IMR-90 (cell line): ENCODE measurements at regions not wholly inside any gene's neighbourhood (a gene's known extent, or its start where the extent isn't known, plus 50 kb on each side); places are given as distances from the start of the nearest gene placed in this dataset.

Source experiments
- ATAC-seq: fragments of 200-7000 bp; cut with Tn5 transposase; 2 replicates; pipeline ENCODE4 v1.9.1; 2020; ENCODE audit warnings: low read depth, mild to moderate bottlenecking, moderate library complexity
- BruUV-seq: library from RNA; stranded (reverse); fragments of 400-500 nt; replicated peaks from 2 replicates; lab custom pipeline; 2021; lab: Mats Ljungman, UMichigan
- CTCF ChIA-PET: fragments of 300-600 bp; formaldehyde crosslinking; extraction: SDS; loops from one replicate; lab custom pipeline; 2021; ENCODE audit warnings: antibody characterized with exemption; lab: Yijun Ruan, JAX
- POLR2A ChIA-PET: fragments of 300-600 bp; sonication (Branson Sonifier 250); formaldehyde crosslinking; loops from one replicate; lab custom pipeline; 2022; ENCODE audit warnings: antibody characterized with exemption; ENCODE audit not compliant: unreplicated experiment; lab: Charles Lee
- DNase-seq: peaks from one replicate; pipeline ENCODE4 v3.0.0; 2013
- H2AFZ ChIP-seq: replicated peaks from 2 replicates; pipeline ENCODE3; 2013; ENCODE audit warnings: low read length, mild to moderate bottlenecking; ENCODE audit not compliant: poor library complexity
- H2AK5ac ChIP-seq: 2 replicates; pipeline ENCODE4 v1.6.1; 2013; ENCODE audit warnings: low read depth, low read length, inconsistent platforms
- H2AK9ac ChIP-seq: replicated peaks from 2 replicates; pipeline ENCODE3; 2013; ENCODE audit warnings: mild to moderate bottlenecking, low read depth, low read length, moderate library complexity; ENCODE audit not compliant: poor library complexity
- H2BK120ac ChIP-seq: 2 replicates; pipeline ENCODE4 v1.6.1; 2013; ENCODE audit warnings: low read depth, low read length, inconsistent platforms
- H2BK15ac ChIP-seq: 3 replicates; pipeline ENCODE4 v1.6.1; 2013; ENCODE audit warnings: low read depth, low read length, inconsistent platforms
- H2BK20ac ChIP-seq: 2 replicates; pipeline ENCODE4 v1.6.1; 2013; ENCODE audit warnings: low read depth, mild to moderate bottlenecking, inconsistent platforms, low read length, moderate library complexity
- H2BK5ac ChIP-seq: 2 replicates; pipeline ENCODE4 v1.6.1; 2013; ENCODE audit warnings: mild to moderate bottlenecking, low read depth, low read length, inconsistent platforms; ENCODE audit not compliant: poor library complexity, severe bottlenecking
- H3K14ac ChIP-seq: replicated peaks from 2 replicates; pipeline ENCODE4 v1.6.1; 2013; ENCODE audit warnings: low read depth, low read length, inconsistent platforms
- H3K18ac ChIP-seq: 2 replicates; pipeline ENCODE4 v1.6.1; 2013; ENCODE audit warnings: low read depth, low read length, control low read depth
- H3K23ac ChIP-seq: 2 replicates; pipeline ENCODE4 v1.6.1; 2013; ENCODE audit warnings: low read depth, low read length, inconsistent platforms
- H3K27ac ChIP-seq: 2 replicates; pipeline ENCODE4 v1.5.1; 2013; ENCODE audit warnings: mild to moderate bottlenecking, control low read depth, low read length; ENCODE audit not compliant: insufficient read depth
- H3K27me3 ChIP-seq: 2 replicates; pipeline ENCODE4 v1.6.1; 2013; ENCODE audit warnings: low read length; ENCODE audit not compliant: control insufficient read depth, insufficient read depth
- H3K36me3 ChIP-seq: 2 replicates; pipeline ENCODE4 v1.6.1; 2013; ENCODE audit warnings: low read length, mixed read lengths; ENCODE audit not compliant: control insufficient read depth, insufficient read depth
- H3K4ac ChIP-seq: 2 replicates; pipeline ENCODE4 v1.6.1; 2013; ENCODE audit warnings: low read depth, low read length, inconsistent platforms
- H3K4me1 ChIP-seq: 2 replicates; pipeline ENCODE4 v1.6.1; 2013; ENCODE audit warnings: low read length, mixed read lengths; ENCODE audit not compliant: control insufficient read depth, insufficient read depth
- H3K4me2 ChIP-seq: 2 replicates; pipeline ENCODE4 v1.6.1; 2013; ENCODE audit warnings: low read depth, mild to moderate bottlenecking, control low read depth, low read length, moderate library complexity
- H3K4me3 ChIP-seq: 2 replicates; pipeline ENCODE4 v1.5.1; 2013; ENCODE audit warnings: low read depth, mild to moderate bottlenecking, control low read depth, low read length, moderate library complexity; ENCODE audit not compliant: insufficient read depth
- H3K56ac ChIP-seq: 2 replicates; pipeline ENCODE4 v1.6.1; 2013; ENCODE audit warnings: low read length, inconsistent platforms; ENCODE audit not compliant: insufficient read depth; ENCODE audit errors: extremely low read depth
- H3K79me1 ChIP-seq, 2 experiments: 2 replicates each; pipeline ENCODE4 v1.6.1; 2013; ENCODE audit warnings: low read length in 2 of 2, inconsistent platforms in 1 of 2, low read depth in 1 of 2
- H3K9ac ChIP-seq: 2 replicates; pipeline ENCODE4 v1.6.1; 2013; ENCODE audit warnings: low read depth, low read length, control low read depth
- H3K9me1 ChIP-seq: 2 replicates; pipeline ENCODE4 v1.6.1; 2013; ENCODE audit warnings: low read length, inconsistent platforms; ENCODE audit not compliant: insufficient read depth
- H3K9me3 ChIP-seq: 2 replicates; pipeline ENCODE4 v1.6.1; 2013; ENCODE audit warnings: low read length; ENCODE audit not compliant: control insufficient read depth, insufficient read depth
- H4K20me1 ChIP-seq: 2 replicates; pipeline ENCODE4 v1.6.1; 2013; ENCODE audit warnings: low read length, inconsistent platforms; ENCODE audit not compliant: insufficient read depth
- H4K5ac ChIP-seq: 2 replicates; pipeline ENCODE4 v1.6.1; 2013; ENCODE audit warnings: mild to moderate bottlenecking, low read depth, low read length, control low read depth
- H4K8ac ChIP-seq, 2 experiments: 2 replicates each; pipeline ENCODE4 v1.6.1; 2013; ENCODE audit warnings: low read depth in 2 of 2, low read length in 2 of 2, control low read depth in 1 of 2, inconsistent platforms in 1 of 2
- H4K91ac ChIP-seq: 2 replicates; pipeline ENCODE4 v1.6.1; 2013; ENCODE audit warnings: low read depth, low read length, inconsistent platforms; ENCODE audit not compliant: insufficient read depth
- CEBPB ChIP-seq: IDR thresholded peaks from 2 replicates; pipeline ENCODE4 v1.6.1; 2012; ENCODE audit warnings: low read depth, low read length, improper control_type of control experiment
- CTCF ChIP-seq: conservative IDR thresholded peaks from 2 replicates; pipeline ENCODE4 v1.5.1; 2012; ENCODE audit warnings: mild to moderate bottlenecking, low read depth, low read length, improper control_type of control experiment
- FOS ChIP-seq: fragments of 150-350 bp; IDR thresholded peaks from 2 replicates; pipeline ENCODE4 v1.6.1; 2016; ENCODE audit warnings: low read depth, low read length
- MAFK ChIP-seq: IDR thresholded peaks from 2 replicates; pipeline ENCODE4 v1.6.1; 2012; ENCODE audit warnings: low read depth, low read length, improper control_type of control experiment
- MAZ ChIP-seq: IDR thresholded peaks from 2 replicates; pipeline ENCODE4 v1.6.1; 2012; ENCODE audit warnings: low read depth, mild to moderate bottlenecking, low read length, improper control_type of control experiment, moderate library complexity, borderline replicate concordance
- MXI1 ChIP-seq: IDR thresholded peaks from 2 replicates; pipeline ENCODE4 v1.6.1; 2012; ENCODE audit warnings: low read depth, mild to moderate bottlenecking, low read length, moderate library complexity, borderline replicate concordance
- RCOR1 ChIP-seq: IDR thresholded peaks from 2 replicates; pipeline ENCODE4 v1.6.1; 2012; ENCODE audit warnings: mild to moderate bottlenecking, low read length, improper control_type of control experiment; ENCODE audit not compliant: insufficient replicate concordance
- WGBS, 2 experiments: methylation state at CpG; one replicate each; pipeline versions ENCODE4 v1.1.5 to v1.1.7; 2013; ENCODE audit warnings: missing lambda C conversion rate in 2 of 2; ENCODE audit not compliant: insufficient read length in 1 of 2; ENCODE audit errors: extremely low coverage in 2 of 2; 5-methylcytosine and 5-hydroxymethylcytosine counted together
- dilution Hi-C: fragments of 300-500 bp; cut with HindIII; formaldehyde crosslinking; loops from one replicate; pipeline ENCODE4 v1.14.3; 2018; ENCODE audit warnings: low sequenced_read_pairs; ENCODE audit not compliant: unreplicated experiment
- in situ Hi-C: fragments of 300-500 bp; cut with MboI; formaldehyde crosslinking; loops from 3 replicates; pipeline ENCODE4 v1.14.3; 2019; ENCODE audit warnings: low sequenced_read_pairs, inconsistent platforms, mixed read lengths
- intact Hi-C: fragments of 100-400 bp; cut with micrococcal nuclease; formaldehyde crosslinking; loops from 2 replicates; pipeline ENCODE4 v1.10.0; 2022
- TF ChIP-seq, protein P1 (sequence below): fragments of 150-350 bp; IDR thresholded peaks from 2 replicates; pipeline ENCODE4 v1.6.1; 2016; ENCODE audit warnings: low read depth, mild to moderate bottlenecking, low read length, moderate library complexity, borderline replicate concordance

- no peaks in the 10 kb centered on the region for H3K36me3 ChIP-seq
- no peaks in the 10 kb centered on the region for H3K4me1 ChIP-seq
- POLR2A ChIA-PET = no interaction called here
- H3K9ac ChIP-seq = no peak overlapping the region
- no peak overlapping the region for H3K18ac ChIP-seq
- H2BK15ac ChIP-seq = no peak overlapping the region
- TF ChIP-seq MAFK (no peak), MXI1 (no peak), RCOR1 (no peak), CTCF (no peak), CEBPB (no peak), MAZ (no peak), FOS (no peak)
- TF ChIP-seq, protein P1, sequence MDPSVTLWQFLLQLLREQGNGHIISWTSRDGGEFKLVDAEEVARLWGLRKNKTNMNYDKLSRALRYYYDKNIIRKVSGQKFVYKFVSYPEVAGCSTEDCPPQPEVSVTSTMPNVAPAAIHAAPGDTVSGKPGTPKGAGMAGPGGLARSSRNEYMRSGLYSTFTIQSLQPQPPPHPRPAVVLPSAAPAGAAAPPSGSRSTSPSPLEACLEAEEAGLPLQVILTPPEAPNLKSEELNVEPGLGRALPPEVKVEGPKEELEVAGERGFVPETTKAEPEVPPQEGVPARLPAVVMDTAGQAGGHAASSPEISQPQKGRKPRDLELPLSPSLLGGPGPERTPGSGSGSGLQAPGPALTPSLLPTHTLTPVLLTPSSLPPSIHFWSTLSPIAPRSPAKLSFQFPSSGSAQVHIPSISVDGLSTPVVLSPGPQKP = no peak
- CTCF ChIA-PET = no interaction called here
- H3K4me2 ChIP-seq = no peak overlapping the region
- H3K9me3 ChIP-seq = no peaks in the 10 kb centered on the region
- no peak overlapping the region for H4K5ac ChIP-seq
- DNase-seq (no peak), ATAC-seq (no peak)
- no peak overlapping the region for H2AFZ ChIP-seq
- no peak overlapping the region for H2BK20ac ChIP-seq
- H4K20me1 ChIP-seq = no peaks in the 10 kb centered on the region
- no peak overlapping the region for H3K27ac ChIP-seq
- H3K9me1 ChIP-seq = no peaks in the 10 kb centered on the region
- in situ Hi-C loops = no loop called here
- no peak overlapping the region for H2AK9ac ChIP-seq
- H3K56ac ChIP-seq = no peak overlapping the region
- no peak overlapping the region for H2BK120ac ChIP-seq
- intact Hi-C loops = no loop called here
- no CpG with 5 or more reads among the region's 3 CpGs for WGBS, 2 experiments
- dilution Hi-C loops = no loop called here
- no peak overlapping the region for H3K23ac ChIP-seq
- BruUV-seq = no TSS peak
- H3K14ac ChIP-seq = no peak overlapping the region
- no peak overlapping the region for H4K8ac ChIP-seq
- H3K27me3 ChIP-seq = no peaks in the 10 kb centered on the region
- no peak overlapping the region for H2AK5ac ChIP-seq
- no peak overlapping the region for H3K4me3 ChIP-seq
- H3K79me1 ChIP-seq = no peaks in the 10 kb centered on the region
- no peak overlapping the region for H3K4ac ChIP-seq
- H2BK5ac ChIP-seq = no peak overlapping the region
- H4K91ac ChIP-seq = no peak overlapping the region
Measured at GRCh38 chrX:121585626-121586025, 538.2 kb downstream of the GLUD2 start.
